ENCODE measurements at regions not wholly inside any gene's neighbourhood (a gene's known extent, or its start where the extent isn't known, plus 50 kb on each side); places are given as distances from the start of the nearest gene placed in this dataset.
"Not testable (repeated sequence)": the region's sequence is repeated elsewhere in the genome, so short reads cannot be mapped to it uniquely, and the experiment has no call there.

GRCh38 chr6:141969201-141969600 lies 163.5 kb upstream of the GJE1 start:
- DNase-seq: no peak

- DNase-seq: no peak
Observed at GRCh38 chr6:141968632-141969031, 164.1 kb upstream of the GJE1 start.

- no peak for DNase-seq
Observed at GRCh38 chr6:141965016-141965545, 167.6 kb upstream of the GJE1 start.

- DNase-seq: no peak
Observed at GRCh38 chr6:141963543-141964295, 169.0 kb upstream of the GJE1 start.

GRCh38 chr6:141957271-141957670 lies 175.5 kb upstream of the GJE1 start:
- no peak for DNase-seq

GRCh38 chr6:141956868-141957267 lies 175.9 kb upstream of the GJE1 start:
- DNase-seq: no peak

GRCh38 chr6:141956046-141956761 lies 176.5 kb upstream of the GJE1 start:
- DNase-seq: peak; percentile 18

GRCh38 chr6:141953072-141953471 lies 179.7 kb upstream of the GJE1 start:
- no peak for DNase-seq

- no peak for DNase-seq
Observed at GRCh38 chr6:141946502-141946901, 186.2 kb upstream of the GJE1 start.

GRCh38 chr6:141938664-141939063 lies 194.1 kb upstream of the GJE1 start:
- no peak for DNase-seq

- no peak for DNase-seq
Observed at GRCh38 chr6:141932685-141933084, 200.0 kb upstream of the GJE1 start.

- not testable (repeated sequence) for DNase-seq
Observed at GRCh38 chr6:141926200-141926900, 206.4 kb upstream of the GJE1 start.

GRCh38 chr6:141925001-141925400 lies 207.7 kb upstream of the GJE1 start:
- DNase-seq: no peak

GRCh38 chr6:141922898-141923297 lies 209.8 kb upstream of the GJE1 start:
- DNase-seq: no peak

- not testable (repeated sequence) for DNase-seq
Observed at GRCh38 chr6:141916682-141917505, 215.8 kb upstream of the GJE1 start.

GRCh38 chr6:141914646-141915045 lies 218.1 kb upstream of the GJE1 start:
- no peak for DNase-seq

GRCh38 chr6:141906569-141907080 lies 226.1 kb upstream of the GJE1 start:
- DNase-seq: peak; percentile 31

- no peak for DNase-seq
Observed at GRCh38 chr6:141890661-141891060, 242.1 kb upstream of the GJE1 start.

- no peak for DNase-seq
Observed at GRCh38 chr6:141884850-141885249, 247.9 kb upstream of the GJE1 start.

GRCh38 chr6:141878686-141879085 lies 254.0 kb upstream of the GJE1 start:
- no peak for DNase-seq

- DNase-seq: no peak
Observed at GRCh38 chr6:141877275-141877983, 255.3 kb upstream of the GJE1 start.

All from NCI-H446 treated with DMSO at 0.1 percent for 48 hours (cell line).